ENCODE measurements at regions not wholly inside any gene's neighbourhood (a gene's known extent, or its start where the extent isn't known, plus 50 kb on each side); places are given as distances from the start of the nearest gene placed in this dataset.

GRCh38 chr2:180905002-180905401 is 75.4 kb upstream of the UBE2E3 start:
- H3K4me3 ChIP-seq (replicated peaks in 1 of 2; ENCODE audit: low read depth in 2 of 2, low read length in 2 of 2), result no peak overlapping the region
- no peak for DNase-seq (ENCODE audit: low read depth in 2 of 2)
- TF ChIP-seq CTCF (IDR thresholded peaks at IDR 0.05; ENCODE audit: low read depth, low read length), result no peak

GRCh38 chr2:180901331-180901730 is 79.1 kb upstream of the UBE2E3 start:
- DNase-seq (ENCODE audit: low read depth in 2 of 2), result no peak
- no peak for TF ChIP-seq CTCF (IDR thresholded peaks at IDR 0.05; ENCODE audit: low read depth, low read length)
- no peak overlapping the region for H3K4me3 ChIP-seq (replicated peaks in 1 of 2; ENCODE audit: low read depth in 2 of 2, low read length in 2 of 2)

- H3K4me3 ChIP-seq (replicated peaks in 1 of 2; ENCODE audit: low read depth in 2 of 2, low read length in 2 of 2), result no peak overlapping the region
Observed at GRCh38 chr2:180893752-180894151, 86.7 kb upstream of the UBE2E3 start.

GRCh38 chr2:180892091-180892490 is 88.3 kb upstream of the UBE2E3 start:
- no peak overlapping the region for H3K4me3 ChIP-seq (replicated peaks in 1 of 2; ENCODE audit: low read depth in 2 of 2, low read length in 2 of 2)
- DNase-seq (ENCODE audit: low read depth in 2 of 2), result no peak
- TF ChIP-seq CTCF (IDR thresholded peaks at IDR 0.05; ENCODE audit: low read depth, low read length), result no peak

More at GRCh38 chr2:180893752-180894151, 86.7 kb upstream of the UBE2E3 start:
- TF ChIP-seq CTCF (IDR thresholded peaks at IDR 0.05; ENCODE audit: low read depth, low read length), result no peak
- no peak for DNase-seq (ENCODE audit: low read depth in 2 of 2)

- no peak overlapping the region for H3K4me3 ChIP-seq (replicated peaks in 1 of 2; ENCODE audit: low read depth in 2 of 2, low read length in 2 of 2)
- TF ChIP-seq CTCF (IDR thresholded peaks at IDR 0.05; ENCODE audit: low read depth, low read length), result no peak
- no peak for DNase-seq (ENCODE audit: low read depth in 2 of 2)
Observed at GRCh38 chr2:180891360-180891759, 89.0 kb upstream of the UBE2E3 start.

- no peak for TF ChIP-seq CTCF (IDR thresholded peaks at IDR 0.05; ENCODE audit: low read depth, low read length)
- H3K4me3 ChIP-seq (replicated peaks in 1 of 2; ENCODE audit: low read depth in 2 of 2, low read length in 2 of 2), result no peak overlapping the region
- peak; percentile 26 to 43 for DNase-seq (ENCODE audit: low read depth in 2 of 2)
Observed at GRCh38 chr2:180890781-180891180, 89.6 kb upstream of the UBE2E3 start.

GRCh38 chr2:180882959-180883358 is 97.4 kb upstream of the UBE2E3 start:
- H3K4me3 ChIP-seq (replicated peaks in 1 of 2; ENCODE audit: low read depth in 2 of 2, low read length in 2 of 2), result no peak overlapping the region
- DNase-seq (ENCODE audit: low read depth in 2 of 2), result no peak
- no peak for TF ChIP-seq CTCF (IDR thresholded peaks at IDR 0.05; ENCODE audit: low read depth, low read length)

All from cardiac fibroblast (primary cell).